ENCODE measurements at regions not wholly inside any gene's neighbourhood (a gene's known extent, or its start where the extent isn't known, plus 50 kb on each side); places are given as distances from the start of the nearest gene placed in this dataset.

DNA sequence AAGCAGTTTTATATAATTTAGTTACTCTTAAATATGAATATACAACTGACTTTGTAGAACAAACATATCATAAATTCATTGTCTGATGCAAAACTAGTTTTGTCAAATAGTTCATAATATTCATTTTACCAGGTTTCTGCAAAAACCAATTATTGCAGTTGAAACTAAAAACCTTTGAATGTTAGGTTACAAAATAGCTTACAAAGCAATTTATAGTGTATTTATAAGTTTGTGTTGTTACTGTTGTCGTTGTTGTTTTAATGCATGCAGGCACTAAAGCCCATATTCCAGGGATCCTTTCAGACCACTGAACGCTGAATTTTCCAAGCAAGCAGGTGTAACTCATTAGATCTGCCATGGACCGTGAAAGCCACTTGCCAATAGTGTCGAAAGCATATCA lies 427.6 kb downstream of the ZFHX3 start:
- TF ChIP-seq, protein P1, sequence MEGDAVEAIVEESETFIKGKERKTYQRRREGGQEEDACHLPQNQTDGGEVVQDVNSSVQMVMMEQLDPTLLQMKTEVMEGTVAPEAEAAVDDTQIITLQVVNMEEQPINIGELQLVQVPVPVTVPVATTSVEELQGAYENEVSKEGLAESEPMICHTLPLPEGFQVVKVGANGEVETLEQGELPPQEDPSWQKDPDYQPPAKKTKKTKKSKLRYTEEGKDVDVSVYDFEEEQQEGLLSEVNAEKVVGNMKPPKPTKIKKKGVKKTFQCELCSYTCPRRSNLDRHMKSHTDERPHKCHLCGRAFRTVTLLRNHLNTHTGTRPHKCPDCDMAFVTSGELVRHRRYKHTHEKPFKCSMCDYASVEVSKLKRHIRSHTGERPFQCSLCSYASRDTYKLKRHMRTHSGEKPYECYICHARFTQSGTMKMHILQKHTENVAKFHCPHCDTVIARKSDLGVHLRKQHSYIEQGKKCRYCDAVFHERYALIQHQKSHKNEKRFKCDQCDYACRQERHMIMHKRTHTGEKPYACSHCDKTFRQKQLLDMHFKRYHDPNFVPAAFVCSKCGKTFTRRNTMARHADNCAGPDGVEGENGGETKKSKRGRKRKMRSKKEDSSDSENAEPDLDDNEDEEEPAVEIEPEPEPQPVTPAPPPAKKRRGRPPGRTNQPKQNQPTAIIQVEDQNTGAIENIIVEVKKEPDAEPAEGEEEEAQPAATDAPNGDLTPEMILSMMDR (IDR thresholded peaks at IDR 0.05; ENCODE audit: control extremely low read depth in 1 of 3, insufficient read depth in 1 of 3, low read depth in 1 of 3, low read length in 3 of 3), result no peak
- TF ChIP-seq MAX (IDR thresholded peaks at IDR 0.05) (no peak), ZNF274 (IDR thresholded peaks at IDR 0.05; ENCODE audit: borderline replicate concordance, extremely low read depth, low read length) (no peak), CHD2 (IDR thresholded peaks at IDR 0.05; ENCODE audit: low read length) (no peak), TAF7 (optimal IDR thresholded peaks at IDR 0.05; ENCODE audit: borderline replicate concordance, low read depth, low read length) (no peak), GTF2F1 (IDR thresholded peaks at IDR 0.05; ENCODE audit: borderline replicate concordance, low read depth, low read length) (no peak), CEBPB (IDR thresholded peaks at IDR 0.05; ENCODE audit: low read depth, low read length) (no peak)
